ENCODE measurements at regions not wholly inside any gene's neighbourhood (a gene's known extent, or its start where the extent isn't known, plus 50 kb on each side); places are given as distances from the start of the nearest gene placed in this dataset.

DNA sequence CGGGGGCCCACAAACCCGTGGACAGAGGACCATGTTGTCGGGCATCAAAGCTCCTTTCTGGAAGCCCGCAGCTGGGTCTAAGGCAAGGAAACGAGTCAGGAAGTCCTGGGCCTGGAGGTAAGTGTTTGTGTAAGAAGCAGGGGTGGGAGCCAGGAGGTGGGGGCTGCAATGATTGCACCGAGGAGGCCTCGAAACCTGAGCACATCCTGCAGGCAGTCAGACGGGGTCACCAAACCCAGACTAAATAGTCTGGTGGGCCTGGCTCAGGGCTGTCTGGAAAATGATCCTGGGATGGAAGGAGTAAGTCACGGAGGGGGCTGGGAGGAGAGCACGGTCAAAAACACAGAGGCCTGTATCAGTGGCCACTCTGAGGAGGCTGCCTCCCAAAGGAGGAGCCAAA is 539.2 kb downstream of the MN1 start:
- H3K27ac ChIP-seq (ENCODE audit: low read depth in 1 of 3, low read length in 2 of 3) = no peak overlapping the region
- H3K4me3 ChIP-seq (ENCODE audit: low read depth in 1 of 3, low read length in 3 of 3) = no peak overlapping the region
- H3K27me3 ChIP-seq (ENCODE audit: control insufficient read depth in 3 of 3, insufficient read depth in 3 of 3, low read length in 3 of 3) = peaks cover 0 to 8% (median 0%) of the 10 kb centered on the region in 3 donors
- H3K36me3 ChIP-seq (ENCODE audit: control insufficient read depth in 3 of 3, insufficient read depth in 2 of 3, low read depth in 1 of 3, low read length in 3 of 3) = no peaks in the 10 kb centered on the region
- DNase-seq (no peak), FAIRE-seq (no peak)
- 68 to 81% (median 72%) methylated on average over 10 of the region's 10 CpGs for WGBS, 3 donors
- no peaks in the 10 kb centered on the region for H3K4me1 ChIP-seq (ENCODE audit: control insufficient read depth in 3 of 3, insufficient read depth in 2 of 3, low read depth in 1 of 3, low read length in 2 of 3)
- H3K9me3 ChIP-seq (ENCODE audit: control insufficient read depth in 2 of 2, insufficient read depth in 1 of 2, low read depth in 1 of 2, low read length in 1 of 2) = no peaks in the 10 kb centered on the region

DNA sequence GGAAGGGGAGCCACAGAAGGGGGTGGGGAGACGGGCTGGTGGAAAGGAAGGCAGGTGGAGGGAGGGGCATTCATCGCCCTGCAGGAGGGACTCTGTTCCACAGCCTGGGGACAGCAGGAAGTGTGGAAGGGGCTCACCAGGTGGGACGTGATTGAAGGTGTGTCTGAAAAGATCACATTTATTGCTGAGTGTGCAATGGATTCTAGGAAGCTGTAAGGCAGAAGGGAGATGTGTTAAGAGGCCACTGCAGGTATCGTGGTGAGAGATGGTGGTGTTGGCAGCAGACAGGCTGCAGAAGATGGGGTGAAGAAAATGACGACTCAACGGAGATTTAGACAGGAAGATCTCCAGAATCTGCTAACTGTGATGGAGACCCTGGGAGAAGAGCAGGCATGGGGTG is 537.4 kb downstream of the MN1 start:
- H3K9me3 ChIP-seq (ENCODE audit: control insufficient read depth in 2 of 2, insufficient read depth in 1 of 2, low read depth in 1 of 2, low read length in 1 of 2) = no peaks in the 10 kb centered on the region
- no peak overlapping the region for H3K27ac ChIP-seq (ENCODE audit: low read depth in 1 of 3, low read length in 2 of 3)
- H3K4me3 ChIP-seq (ENCODE audit: low read depth in 1 of 3, low read length in 3 of 3) = no peak overlapping the region
- no peak for DNase-seq
- 52 to 68% (median 68%) methylated on average over 6 of the region's 6 CpGs for WGBS, 3 donors
- H3K36me3 ChIP-seq (ENCODE audit: control insufficient read depth in 3 of 3, insufficient read depth in 2 of 3, low read depth in 1 of 3, low read length in 3 of 3) = no peaks in the 10 kb centered on the region
- H3K4me1 ChIP-seq (ENCODE audit: control insufficient read depth in 3 of 3, insufficient read depth in 2 of 3, low read depth in 1 of 3, low read length in 2 of 3) = no peaks in the 10 kb centered on the region
- peaks cover 0 to 10% (median 0%) of the 10 kb centered on the region in 3 donors for H3K27me3 ChIP-seq (ENCODE audit: control insufficient read depth in 3 of 3, insufficient read depth in 3 of 3, low read length in 3 of 3)
- FAIRE-seq = no peak

DNA sequence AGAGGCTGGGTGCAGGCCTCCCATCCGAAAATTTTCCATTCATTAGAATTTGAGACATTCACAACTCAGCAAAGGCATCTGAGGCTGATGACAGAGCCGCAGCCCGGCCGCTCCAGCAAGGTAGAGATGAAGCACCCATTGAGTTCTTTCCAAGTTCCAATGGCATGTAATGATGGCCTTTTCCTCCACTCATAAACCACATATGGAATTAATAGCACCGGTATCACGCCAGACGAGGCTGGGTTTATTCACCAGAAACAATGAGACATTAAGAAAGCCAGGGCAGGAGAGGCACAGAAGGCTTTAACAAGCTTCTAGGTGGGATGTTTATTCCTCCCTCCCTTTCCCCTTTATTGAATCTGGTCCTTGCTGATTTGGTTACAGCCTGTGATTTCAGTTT is 534.4 kb downstream of the MN1 start:
- 83 to 90% (median 89%) methylated on average over 7 of the region's 7 CpGs for WGBS, 3 donors
- Histone ChIP-seq H3K27ac (ENCODE audit: low read depth in 1 of 3, low read length in 2 of 3) (no peak overlapping the region), H3K9me3 (ENCODE audit: control insufficient read depth in 2 of 2, insufficient read depth in 1 of 2, low read depth in 1 of 2, low read length in 1 of 2) (no peaks in the 10 kb centered on the region), H3K36me3 (ENCODE audit: control insufficient read depth in 3 of 3, insufficient read depth in 2 of 3, low read depth in 1 of 3, low read length in 3 of 3) (no peaks in the 10 kb centered on the region), H3K4me3 (ENCODE audit: low read depth in 1 of 3, low read length in 3 of 3) (no peak overlapping the region), H3K27me3 (ENCODE audit: control insufficient read depth in 3 of 3, insufficient read depth in 3 of 3, low read length in 3 of 3) (peaks cover 0 to 24% (median 4%) of the 10 kb centered on the region in 3 donors), H3K4me1 (ENCODE audit: control insufficient read depth in 3 of 3, insufficient read depth in 2 of 3, low read depth in 1 of 3, low read length in 2 of 3) (no peaks in the 10 kb centered on the region)
- FAIRE-seq (no peak), DNase-seq (no peak)

DNA sequence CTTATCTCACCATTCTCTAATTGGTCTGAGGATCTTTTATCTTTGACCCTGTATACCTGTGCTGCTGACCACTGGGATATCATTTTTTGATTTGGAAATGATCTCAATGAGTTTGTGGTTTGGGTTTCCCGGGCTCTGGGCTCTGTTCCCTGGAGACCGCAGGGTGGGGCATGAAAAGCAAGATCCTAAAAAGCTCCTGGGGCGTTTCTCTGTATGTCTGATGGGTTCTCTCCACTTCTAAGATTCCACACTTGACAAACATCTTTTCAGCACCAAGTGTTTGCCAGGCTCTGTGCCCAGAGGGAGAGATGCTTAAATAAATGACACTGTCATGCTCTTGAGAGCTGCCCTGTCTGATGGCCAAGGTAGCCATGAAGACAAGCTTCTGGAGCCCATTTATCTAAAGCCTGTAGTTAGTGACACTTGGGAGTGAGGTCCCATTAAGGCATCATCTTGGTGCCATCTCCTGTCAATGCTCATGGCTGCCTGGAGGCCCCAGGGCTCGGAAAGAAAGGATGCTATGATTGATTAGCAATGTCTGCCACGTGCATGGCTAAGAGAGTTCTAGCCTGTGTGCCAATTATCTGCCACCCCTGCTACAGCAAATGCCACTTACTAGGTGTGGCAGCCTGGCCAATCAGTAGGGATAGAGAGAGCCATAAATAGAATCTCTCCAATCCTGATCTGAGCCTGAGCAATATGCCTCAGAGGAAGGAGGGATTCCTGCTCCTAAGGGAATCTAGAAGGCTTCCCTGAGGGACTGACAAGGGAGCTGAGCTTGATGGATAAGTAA is 531.6 kb downstream of the MN1 start:
- Histone ChIP-seq H3K36me3 (ENCODE audit: control insufficient read depth in 3 of 3, insufficient read depth in 2 of 3, low read depth in 1 of 3, low read length in 3 of 3) (no peaks in the 10 kb centered on the region), H3K9me3 (ENCODE audit: control insufficient read depth in 2 of 2, insufficient read depth in 1 of 2, low read depth in 1 of 2, low read length in 1 of 2) (no peaks in the 10 kb centered on the region), H3K27me3 (ENCODE audit: control insufficient read depth in 3 of 3, insufficient read depth in 3 of 3, low read length in 3 of 3) (peaks cover 0 to 32% (median 4%) of the 10 kb centered on the region in 3 donors), H3K4me3 (ENCODE audit: low read depth in 1 of 3, low read length in 3 of 3) (no peak overlapping the region), H3K27ac (ENCODE audit: low read depth in 1 of 3, low read length in 2 of 3) (no peak overlapping the region), H3K4me1 (ENCODE audit: control insufficient read depth in 3 of 3, insufficient read depth in 2 of 3, low read depth in 1 of 3, low read length in 2 of 3) (no peaks in the 10 kb centered on the region)
- peak in 1 of 2 donors; percentile 2 for DNase-seq
- no peak for FAIRE-seq
- WGBS, 3 donors = 36 to 59% (median 48%) methylated on average over 5 of the region's 5 CpGs

DNA sequence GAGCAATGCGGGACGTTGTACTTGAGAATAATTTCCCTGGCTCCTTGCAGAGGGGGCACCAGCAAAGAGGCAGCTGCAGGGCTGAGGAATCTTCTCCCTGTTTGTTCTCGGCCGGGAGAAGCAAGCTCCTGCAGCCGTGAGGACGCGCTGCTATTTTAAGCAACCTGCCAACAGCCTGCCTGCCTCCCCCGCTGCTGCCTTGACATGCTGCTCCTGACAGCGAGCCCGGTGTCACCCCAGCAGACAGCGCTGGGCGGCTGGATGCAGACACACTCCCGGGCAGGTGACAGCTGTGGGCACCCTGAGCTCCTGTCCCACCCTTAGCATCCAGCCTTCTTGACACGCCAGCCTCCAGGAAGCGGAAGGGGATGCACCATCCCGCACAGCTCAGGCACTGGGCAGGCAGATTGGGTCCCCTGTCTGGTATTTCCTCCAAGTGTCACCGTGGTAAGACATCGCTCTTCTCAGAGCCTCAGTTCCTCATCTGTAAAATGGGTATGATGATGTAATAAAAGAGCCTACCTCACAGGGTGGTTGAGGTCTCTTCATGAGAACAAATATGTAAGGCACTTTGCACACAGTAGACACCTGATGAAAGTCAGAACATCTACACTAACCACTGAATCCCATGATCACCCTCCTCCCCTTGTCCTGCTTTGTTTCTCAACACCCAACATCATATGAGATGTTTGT is 530.6 kb downstream of the MN1 start:
- no peak for DNase-seq
- H3K4me3 ChIP-seq (ENCODE audit: low read depth in 1 of 3, low read length in 3 of 3) = no peak overlapping the region

DNA sequence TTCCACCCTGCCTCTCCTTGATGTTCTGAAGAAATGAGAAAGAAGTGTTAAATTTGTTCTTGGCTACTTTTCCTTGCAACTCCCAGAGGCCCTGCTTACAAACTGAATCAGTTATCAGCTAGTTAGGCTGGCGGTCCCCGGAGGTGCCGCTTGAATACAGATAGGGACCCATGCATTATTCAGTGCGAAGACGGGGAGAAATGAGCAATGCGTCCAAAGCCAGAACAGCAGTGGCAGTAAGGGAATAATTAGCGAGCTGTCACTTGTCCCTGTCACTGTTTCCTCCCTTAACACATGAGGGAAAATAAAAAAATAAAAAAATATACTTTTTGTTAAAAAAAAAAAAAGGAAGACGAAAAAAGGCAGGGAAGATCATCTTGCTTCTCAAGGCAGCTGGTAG is 528.1 kb downstream of the MN1 start:
- WGBS, 3 donors = 39 to 48% (median 42%) methylated on average over 8 of the region's 8 CpGs
- Histone ChIP-seq H3K4me1 (ENCODE audit: control insufficient read depth in 3 of 3, insufficient read depth in 2 of 3, low read depth in 1 of 3, low read length in 2 of 3) (no peaks in the 10 kb centered on the region), H3K27me3 (ENCODE audit: control insufficient read depth in 3 of 3, insufficient read depth in 3 of 3, low read length in 3 of 3) (peaks cover 0 to 32% (median 4%) of the 10 kb centered on the region in 3 donors), H3K36me3 (ENCODE audit: control insufficient read depth in 3 of 3, insufficient read depth in 2 of 3, low read depth in 1 of 3, low read length in 3 of 3) (no peaks in the 10 kb centered on the region), H3K9me3 (ENCODE audit: control insufficient read depth in 2 of 2, insufficient read depth in 1 of 2, low read depth in 1 of 2, low read length in 1 of 2) (peaks cover 0 to 5% of the 10 kb centered on the region in 2 donors), H3K4me3 (ENCODE audit: low read depth in 1 of 3, low read length in 3 of 3) (no peak overlapping the region), H3K27ac (ENCODE audit: low read depth in 1 of 3, low read length in 2 of 3) (no peak overlapping the region)
- DNase-seq = no peak
- FAIRE-seq = no peak

More for the DNA sequence above, 530.6 kb downstream of the MN1 start:
- WGBS, 3 donors = 38 to 47% (median 44%) methylated on average over 18 of the region's 18 CpGs
- H3K27me3 ChIP-seq (ENCODE audit: control insufficient read depth in 3 of 3, insufficient read depth in 3 of 3, low read length in 3 of 3) = peaks cover 0 to 32% (median 4%) of the 10 kb centered on the region in 3 donors
- no peaks in the 10 kb centered on the region for H3K9me3 ChIP-seq (ENCODE audit: control insufficient read depth in 2 of 2, insufficient read depth in 1 of 2, low read depth in 1 of 2, low read length in 1 of 2)
- no peak for FAIRE-seq
- H3K36me3 ChIP-seq (ENCODE audit: control insufficient read depth in 3 of 3, insufficient read depth in 2 of 3, low read depth in 1 of 3, low read length in 3 of 3) = no peaks in the 10 kb centered on the region
- no peaks in the 10 kb centered on the region for H3K4me1 ChIP-seq (ENCODE audit: control insufficient read depth in 3 of 3, insufficient read depth in 2 of 3, low read depth in 1 of 3, low read length in 2 of 3)
- no peak overlapping the region for H3K27ac ChIP-seq (ENCODE audit: low read depth in 1 of 3, low read length in 2 of 3)

DNA sequence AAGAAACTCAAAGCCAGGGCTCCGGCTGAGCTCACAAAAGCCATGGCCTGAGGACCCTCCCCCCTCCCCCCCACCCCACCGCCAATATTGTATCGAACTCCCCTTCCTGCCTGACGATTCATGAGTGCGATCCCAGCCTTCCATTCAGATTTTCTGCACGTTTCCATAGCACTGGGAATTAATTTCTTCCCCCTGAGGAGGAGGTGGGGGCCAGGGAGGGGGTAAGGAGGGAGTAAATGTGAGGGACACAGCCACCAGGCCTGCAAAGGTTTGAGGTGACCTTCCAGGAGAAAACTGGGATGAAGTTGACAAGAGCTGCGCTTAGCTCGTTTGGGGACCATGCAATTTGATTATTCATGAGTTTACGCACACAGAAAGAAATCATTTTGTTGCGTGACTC is 527.7 kb downstream of the MN1 start:
- H3K4me1 ChIP-seq (ENCODE audit: control insufficient read depth in 3 of 3, insufficient read depth in 2 of 3, low read depth in 1 of 3, low read length in 2 of 3) = no peaks in the 10 kb centered on the region
- no peak for FAIRE-seq
- H3K27me3 ChIP-seq (ENCODE audit: control insufficient read depth in 3 of 3, insufficient read depth in 3 of 3, low read length in 3 of 3) = peaks cover 0 to 28% (median 4%) of the 10 kb centered on the region in 3 donors
- no peak overlapping the region for H3K27ac ChIP-seq (ENCODE audit: low read depth in 1 of 3, low read length in 2 of 3)
- WGBS, 3 donors = 51 to 60% (median 55%) methylated on average over 10 of the region's 10 CpGs
- peaks cover 0 to 5% of the 10 kb centered on the region in 2 donors for H3K9me3 ChIP-seq (ENCODE audit: control insufficient read depth in 2 of 2, insufficient read depth in 1 of 2, low read depth in 1 of 2, low read length in 1 of 2)
- no peak for DNase-seq
- no peaks in the 10 kb centered on the region for H3K36me3 ChIP-seq (ENCODE audit: control insufficient read depth in 3 of 3, insufficient read depth in 2 of 3, low read depth in 1 of 3, low read length in 3 of 3)
- H3K4me3 ChIP-seq (ENCODE audit: low read depth in 1 of 3, low read length in 3 of 3) = no peak overlapping the region

DNA sequence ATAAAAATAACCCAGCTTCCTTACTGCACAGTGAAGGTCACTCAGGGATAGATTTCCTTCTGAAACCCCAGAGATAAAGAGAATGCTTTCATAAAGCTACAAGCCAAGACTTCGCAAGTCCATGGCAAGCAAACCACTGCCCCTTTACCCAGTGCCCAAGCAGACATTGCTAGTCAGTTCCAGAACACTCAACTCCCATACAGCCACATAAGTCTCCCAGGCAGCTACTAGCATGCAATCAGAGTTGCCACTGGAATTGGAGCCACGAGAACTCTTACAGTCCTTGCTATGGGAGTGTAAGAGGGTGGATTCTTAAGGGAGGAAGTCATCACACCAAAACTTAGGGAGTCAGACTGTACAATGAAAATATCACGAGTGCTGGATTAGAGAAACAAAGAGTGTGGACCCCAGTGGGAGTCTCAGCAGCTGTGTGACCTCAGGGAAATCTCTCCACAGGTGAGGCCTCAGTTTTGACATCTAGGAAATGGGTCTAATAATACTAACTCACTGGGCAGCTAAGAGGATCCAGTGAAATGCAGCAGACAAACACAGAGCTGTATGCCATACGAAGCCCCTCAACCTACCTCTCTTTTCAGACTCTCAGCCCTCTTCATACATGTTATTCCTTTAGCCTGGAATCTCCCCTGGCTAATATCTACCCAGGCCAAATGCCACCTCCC is 526.6 kb downstream of the MN1 start:
- DNase-seq (no peak), FAIRE-seq (no peak)
- no peak overlapping the region for H3K4me3 ChIP-seq (ENCODE audit: low read depth in 1 of 3, low read length in 3 of 3)
- H3K27ac ChIP-seq (ENCODE audit: low read depth in 1 of 3, low read length in 2 of 3) = no peak overlapping the region
- H3K4me1 ChIP-seq (ENCODE audit: control insufficient read depth in 3 of 3, insufficient read depth in 2 of 3, low read depth in 1 of 3, low read length in 2 of 3) = no peaks in the 10 kb centered on the region
- peaks cover 0 to 25% (median 4%) of the 10 kb centered on the region in 3 donors for H3K27me3 ChIP-seq (ENCODE audit: control insufficient read depth in 3 of 3, insufficient read depth in 3 of 3, low read length in 3 of 3)
- peaks cover 0 to 5% of the 10 kb centered on the region in 2 donors for H3K9me3 ChIP-seq (ENCODE audit: control insufficient read depth in 2 of 2, insufficient read depth in 1 of 2, low read depth in 1 of 2, low read length in 1 of 2)
- 56 to 66% (median 66%) methylated on average over 4 of the region's 4 CpGs for WGBS, 3 donors
- H3K36me3 ChIP-seq (ENCODE audit: control insufficient read depth in 3 of 3, insufficient read depth in 2 of 3, low read depth in 1 of 3, low read length in 3 of 3) = no peaks in the 10 kb centered on the region
